ENCODE measurements at regions not wholly inside any gene's neighbourhood (a gene's known extent, or its start where the extent isn't known, plus 50 kb on each side); places are given as distances from the start of the nearest gene placed in this dataset.

- TF ChIP-seq PHF8 (conservative IDR thresholded peaks at IDR 0.05; ENCODE audit: low read depth, low read length) = no peak
- TF ChIP-seq CTCF (IDR thresholded peaks at IDR 0.05; ENCODE audit: control extremely low read depth in 1 of 3, insufficient read depth in 1 of 3, low read depth in 1 of 3, low read length in 3 of 3) = no peak
- no peak for TF ChIP-seq EP300 (IDR thresholded peaks at IDR 0.05; ENCODE audit: borderline replicate concordance in 1 of 2, low read depth in 2 of 2, low read length in 2 of 2)
- no peak for TF ChIP-seq POLR2AphosphoS5 (IDR thresholded peaks at IDR 0.05; ENCODE audit: low read depth, low read length)
- TF ChIP-seq SP1 (IDR thresholded peaks at IDR 0.05; ENCODE audit: low read depth, low read length) = no peak
- TF ChIP-seq SIN3A (conservative IDR thresholded peaks at IDR 0.05 in 1 of 2, IDR thresholded peaks at IDR 0.05 in 1 of 2; ENCODE audit: low read depth in 1 of 2, low read length in 2 of 2) = no peak
- TF ChIP-seq CEBPB (IDR thresholded peaks at IDR 0.05; ENCODE audit: low read depth, low read length) = no peak
- no peak for TF ChIP-seq TAF1 (IDR thresholded peaks at IDR 0.05; ENCODE audit: low read depth, low read length)
- TF ChIP-seq RFX5 (IDR thresholded peaks at IDR 0.05; ENCODE audit: borderline replicate concordance, low read depth, low read length) = no peak
- no peak for TF ChIP-seq POLR2A (IDR thresholded peaks at IDR 0.05; ENCODE audit: control extremely low read depth in 1 of 2, low read depth in 2 of 2, low read length in 2 of 2)
- no peak for TF ChIP-seq SUZ12 (IDR thresholded peaks at IDR 0.05; ENCODE audit: low read length)
- TF ChIP-seq KDM5A (IDR thresholded peaks at IDR 0.05; ENCODE audit: low read length) = no peak
- TF ChIP-seq HDAC6 (IDR thresholded peaks at IDR 0.05; ENCODE audit: low read depth, low read length) = no peak
- TF ChIP-seq HDAC2 (IDR thresholded peaks at IDR 0.05; ENCODE audit: borderline replicate concordance in 1 of 2, low read depth in 2 of 2, low read length in 2 of 2) = no peak
These were observed 50.6 kb upstream of the PAK1 start for GRCh38 chr11:77524539-77524938.

Measured in H1 (cell line).